OCI-LY1 (cell line): ENCODE measurements at regions not wholly inside any gene's neighbourhood (a gene's known extent, or its start where the extent isn't known, plus 50 kb on each side); places are given as distances from the start of the nearest gene placed in this dataset.

ENCODE experiments used
- H2AFZ ChIP-seq: fragments of 200-600 bp; sonication (generic), shearing (Covaris generic); 2 replicates; pipeline ENCODE4 v1.6.0; 2014; ENCODE audit warnings: antibody characterized with exemption, mild to moderate bottlenecking, low read length
- H3F3A ChIP-seq: fragments of 200-600 bp; sonication (generic), shearing (Covaris generic); 2 replicates; pipeline ENCODE4 v1.6.0; 2014; ENCODE audit warnings: mild to moderate bottlenecking, antibody characterized with exemption, low read length, moderate library complexity; ENCODE audit not compliant: insufficient read depth
- H3K27ac ChIP-seq: fragments of 200-600 bp; sonication (generic); 2 replicates; pipeline ENCODE4 v1.5.1; 2014; ENCODE audit warnings: low read length, mixed run types, mild to moderate bottlenecking, low read depth; ENCODE audit not compliant: poor library complexity, severe bottlenecking
- H3K27me3 ChIP-seq: fragments of 200-600 bp; sonication (generic); 2 replicates; pipeline ENCODE4 v1.6.0; 2014; ENCODE audit warnings: antibody characterized with exemption, mild to moderate bottlenecking, low read length, moderate library complexity; ENCODE audit not compliant: insufficient read depth
- H3K36me3 ChIP-seq: fragments of 200-600 bp; sonication (generic); 2 replicates; pipeline ENCODE4 v1.6.1; 2014; ENCODE audit warnings: mild to moderate bottlenecking, antibody characterized with exemption, low read length, moderate library complexity, mixed read lengths; ENCODE audit not compliant: insufficient read depth
- H3K4me1 ChIP-seq: fragments of 200-600 bp; sonication (generic); 2 replicates; pipeline ENCODE4 v1.5.1; 2014; ENCODE audit warnings: mild to moderate bottlenecking, low read length, moderate library complexity; ENCODE audit not compliant: insufficient read depth, severe bottlenecking
- H3K4me2 ChIP-seq: fragments of 200-600 bp; sonication (generic), shearing (Covaris generic); 2 replicates; pipeline ENCODE4 v1.6.1; 2014; ENCODE audit warnings: low read length
- H3K4me3 ChIP-seq: fragments of 200-600 bp; sonication (generic); 2 replicates; pipeline ENCODE4 v1.5.1; 2014; ENCODE audit warnings: low read length, low read depth, mild to moderate bottlenecking, mixed read lengths; ENCODE audit not compliant: poor library complexity, severe bottlenecking
- H3K79me2 ChIP-seq: fragments of 200-600 bp; shearing (Covaris generic); 2 replicates; pipeline ENCODE4 v1.6.1; 2016; ENCODE audit warnings: mixed run types, low read length, mixed read lengths; ENCODE audit not compliant: insufficient read depth
- H3K9ac ChIP-seq: fragments of 200-600 bp; sonication (generic), shearing (Covaris generic); 2 replicates; pipeline ENCODE4 v1.6.1; 2014; ENCODE audit warnings: mild to moderate bottlenecking, low read length, mixed read lengths
- H3K9me2 ChIP-seq: fragments of 200-600 bp; sonication (generic), shearing (Covaris generic); 2 replicates; pipeline ENCODE4 v1.6.1; 2014; ENCODE audit warnings: low read depth, mild to moderate bottlenecking, low read length, mixed read lengths
- H3K9me3 ChIP-seq: fragments of 200-600 bp; shearing (Covaris generic); 2 replicates; pipeline ENCODE4 v1.6.1; 2014; ENCODE audit warnings: low read length, mixed read lengths
- H4K20me1 ChIP-seq: fragments of 200-600 bp; sonication (generic), shearing (Covaris generic); 2 replicates; pipeline ENCODE4 v1.6.0; 2016; ENCODE audit warnings: mild to moderate bottlenecking, low read length; ENCODE audit not compliant: insufficient read depth
- CTCF ChIP-seq: fragments of 200-600 bp; sonication (generic), shearing (Covaris generic); IDR thresholded peaks from 2 replicates; pipeline ENCODE4 v1.5.1; 2017; ENCODE audit warnings: mild to moderate bottlenecking, antibody characterized with exemption, low read length, moderate library complexity, mixed read lengths
- EZH2 ChIP-seq: fragments of 200-600 bp; sonication (generic), shearing (Covaris generic); IDR thresholded peaks from 2 replicates; pipeline ENCODE4 v1.8.0; 2017; ENCODE audit warnings: borderline replicate concordance, mixed run types, mild to moderate bottlenecking, antibody characterized with exemption, low read length, moderate library complexity, mixed read lengths

DNA sequence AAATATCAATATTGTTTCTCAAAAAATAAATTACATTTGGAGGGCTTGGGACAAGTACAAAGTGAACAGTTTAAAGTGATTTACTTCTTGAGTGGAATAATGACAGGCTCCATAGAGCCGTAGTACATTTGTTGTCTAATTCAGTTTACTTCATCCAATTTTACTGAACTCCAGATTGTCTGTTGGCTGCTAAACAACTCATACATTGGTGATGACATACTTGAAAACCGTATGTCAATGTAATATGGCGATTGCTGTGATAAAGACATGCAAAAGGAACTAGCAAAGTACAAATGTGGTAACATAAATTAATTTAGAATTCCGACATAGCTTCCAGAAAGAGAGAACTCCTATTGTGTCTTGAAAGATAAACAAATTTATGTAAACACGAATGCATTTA is 1197.5 kb upstream of the CDH18 start:
- Histone ChIP-seq H3K27ac (no peak overlapping the region), H2AFZ (no peak overlapping the region), H3K36me3 (no peaks in the 10 kb centered on the region), H3F3A (no peaks in the 10 kb centered on the region), H3K9me3 (no peaks in the 10 kb centered on the region), H3K4me2 (no peak overlapping the region), H3K9me2 (no peaks in the 10 kb centered on the region), H3K4me3 (no peak overlapping the region), H4K20me1 (no peaks in the 10 kb centered on the region), H3K27me3 (no peaks in the 10 kb centered on the region), H3K9ac (no peak overlapping the region), H3K79me2 (no peaks in the 10 kb centered on the region), H3K4me1 (no peaks in the 10 kb centered on the region)
- TF ChIP-seq CTCF (no peak), EZH2 (no peak)

DNA sequence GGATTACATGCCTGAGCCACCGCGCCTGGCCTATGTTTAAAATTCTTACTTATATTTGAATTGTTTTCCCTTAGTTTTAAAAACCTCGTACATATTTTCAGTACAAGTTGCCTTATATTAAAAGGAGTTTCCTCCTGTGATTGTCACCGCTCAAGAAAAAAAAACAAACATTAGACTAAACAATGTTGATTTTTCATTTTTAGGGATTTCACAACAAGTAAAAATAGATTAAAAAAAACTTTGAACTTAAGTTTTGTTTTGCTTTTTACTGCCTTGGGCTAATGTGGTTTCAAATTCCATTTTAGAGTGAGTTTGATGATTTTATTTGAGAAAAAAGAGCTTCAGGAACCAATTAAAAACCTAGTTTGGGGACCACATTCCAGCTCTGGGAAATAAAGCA is 1196.6 kb upstream of the CDH18 start:
- Histone ChIP-seq H3K4me3 (no peak overlapping the region), H3K27ac (no peak overlapping the region), H3K9me3 (no peaks in the 10 kb centered on the region), H3K4me1 (no peaks in the 10 kb centered on the region), H2AFZ (no peak overlapping the region), H3K27me3 (no peaks in the 10 kb centered on the region), H3F3A (no peaks in the 10 kb centered on the region), H3K36me3 (no peaks in the 10 kb centered on the region), H3K79me2 (no peaks in the 10 kb centered on the region), H3K4me2 (no peak overlapping the region), H4K20me1 (no peaks in the 10 kb centered on the region), H3K9ac (no peak overlapping the region), H3K9me2 (no peaks in the 10 kb centered on the region)
- TF ChIP-seq CTCF (no peak), EZH2 (no peak)

GRCh38 chr5:21181609-21182125 is 1193.7 kb upstream of the CDH18 start:
- Histone ChIP-seq H3K36me3 (no peaks in the 10 kb centered on the region), H3K79me2 (no peaks in the 10 kb centered on the region), H3F3A (no peaks in the 10 kb centered on the region), H3K4me3 (no peak overlapping the region), H4K20me1 (no peaks in the 10 kb centered on the region), H3K27ac (no peak overlapping the region), H2AFZ (no peak overlapping the region), H3K9me3 (no peaks in the 10 kb centered on the region), H3K9me2 (no peaks in the 10 kb centered on the region), H3K4me2 (no peak overlapping the region), H3K27me3 (no peaks in the 10 kb centered on the region), H3K4me1 (no peaks in the 10 kb centered on the region), H3K9ac (no peak overlapping the region)
- TF ChIP-seq CTCF (no peak), EZH2 (no peak)
